Stomach (tissue), 4 donors: ENCODE measurements at regions not wholly inside any gene's neighbourhood (a gene's known extent, or its start where the extent isn't known, plus 50 kb on each side); places are given as distances from the start of the nearest gene placed in this dataset.

Experiments used
- CTCF ChIP-seq, 7 experiments: fragments of 450-650 bp in 4 of 7; fragments of 200-600 bp in 3 of 7; sonication (generic) in 3 of 7; IDR thresholded peaks; one replicate each; pipeline ENCODE4 v1.5.1; 2016 to 2019; ENCODE audit warnings: antibody characterized with exemption in 7 of 7, control low read depth in 2 of 7, mild to moderate bottlenecking in 1 of 7
- POLR2A ChIP-seq, 4 donors: fragments of 450-650 bp; IDR thresholded peaks; one replicate each; pipeline ENCODE4 v1.6.1; 2016; ENCODE audit warnings: antibody characterized with exemption in 4 of 4, control low read depth in 2 of 4, mild to moderate bottlenecking in 1 of 4, moderate library complexity in 1 of 4
- POLR2AphosphoS5 ChIP-seq, 3 donors: sonication (generic); formaldehyde crosslinking; IDR thresholded peaks; one replicate each; pipeline ENCODE4 v1.6.1; 2016; ENCODE audit warnings: antibody characterized with exemption in 3 of 3

DNA sequence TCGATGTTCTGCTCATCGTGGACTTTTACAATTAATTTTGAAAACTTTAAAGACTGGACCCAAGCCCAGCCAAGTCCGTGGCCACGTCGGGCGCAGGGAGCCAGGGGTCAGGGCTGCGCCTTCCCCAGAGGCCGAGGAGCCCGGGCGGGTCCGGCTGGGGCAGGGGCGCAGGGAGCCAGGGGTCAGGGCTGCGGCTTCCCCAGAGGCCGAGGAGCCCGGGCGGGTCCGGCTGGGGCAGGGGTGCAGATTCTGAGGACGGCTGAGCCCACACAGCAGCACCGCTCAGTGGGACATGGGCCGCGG lies 75.2 kb downstream of the MICALL2 start:
- no peak for TF ChIP-seq POLR2AphosphoS5 (IDR thresholded peaks at IDR 0.05)
- no peak for TF ChIP-seq POLR2A (IDR thresholded peaks at IDR 0.05)
- TF ChIP-seq CTCF (IDR thresholded peaks at IDR 0.05), result no peak
